HG03575 (cell line): ENCODE measurements at regions not wholly inside any gene's neighbourhood (a gene's known extent, or its start where the extent isn't known, plus 50 kb on each side); places are given as distances from the start of the nearest gene placed in this dataset.
"Not testable (repeated sequence)": the region's sequence is repeated elsewhere in the genome, so short reads cannot be mapped to it uniquely, and the experiment has no call there.

Experiments
- ATAC-seq: cut with Tn5 transposase; IDR thresholded peaks from one replicate; pipeline ENCODE4 v1.9.1; 2021; ENCODE audit not compliant: unreplicated experiment, insufficient number of reproducible peaks, low FRiP score; ENCODE audit errors: extremely low read depth

DNA sequence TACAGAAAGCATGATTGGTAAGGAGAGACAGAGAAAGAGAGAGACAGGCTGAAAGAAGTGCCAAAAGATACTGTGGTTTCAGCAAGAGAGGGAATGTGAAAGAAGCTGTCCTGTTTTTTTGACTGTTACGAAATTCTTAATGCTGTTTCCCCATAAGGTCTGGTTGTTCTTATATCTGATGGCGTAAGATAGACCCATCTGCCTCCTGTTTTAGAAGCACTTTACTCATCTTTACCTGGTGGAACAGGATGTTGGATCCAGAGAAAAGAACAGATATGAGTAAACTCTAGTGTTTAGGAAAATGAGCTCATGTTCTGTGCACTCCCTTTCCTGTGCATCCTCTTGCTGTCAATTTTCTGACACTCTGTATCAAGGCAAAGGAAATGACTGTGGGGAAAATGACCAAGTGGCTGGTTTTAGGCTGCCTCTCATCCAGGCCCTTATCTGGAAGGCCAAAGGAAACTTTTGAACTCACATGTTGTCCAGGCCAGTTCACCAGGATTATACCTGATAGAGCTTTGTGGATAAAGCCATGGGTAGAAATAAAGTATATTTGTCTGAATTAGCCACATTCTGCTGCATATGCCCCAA, 311.7 kb upstream of the HTR2C start:
- no peak for ATAC-seq

DNA sequence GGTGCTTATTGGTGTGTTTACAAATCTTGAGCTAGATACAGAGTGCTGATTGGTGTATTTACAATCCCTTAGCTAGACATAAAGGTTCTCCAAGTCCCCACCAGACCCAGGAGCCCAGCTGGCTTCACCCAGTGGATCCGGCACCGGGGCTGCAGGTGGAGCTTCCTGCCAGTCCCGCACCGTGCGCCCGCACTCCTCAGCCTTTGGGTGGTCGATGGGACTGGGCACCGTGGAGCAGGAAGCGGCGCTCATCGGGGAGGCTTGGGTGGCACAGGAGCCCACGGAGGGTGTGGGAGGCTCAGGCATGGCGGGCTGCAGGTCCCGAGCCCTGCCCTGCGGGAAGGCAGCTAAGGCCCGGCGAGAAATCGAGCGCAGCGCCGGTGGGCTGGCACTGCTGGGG, 313.5 kb upstream of the HTR2C start:
- ATAC-seq: not testable (repeated sequence)

DNA sequence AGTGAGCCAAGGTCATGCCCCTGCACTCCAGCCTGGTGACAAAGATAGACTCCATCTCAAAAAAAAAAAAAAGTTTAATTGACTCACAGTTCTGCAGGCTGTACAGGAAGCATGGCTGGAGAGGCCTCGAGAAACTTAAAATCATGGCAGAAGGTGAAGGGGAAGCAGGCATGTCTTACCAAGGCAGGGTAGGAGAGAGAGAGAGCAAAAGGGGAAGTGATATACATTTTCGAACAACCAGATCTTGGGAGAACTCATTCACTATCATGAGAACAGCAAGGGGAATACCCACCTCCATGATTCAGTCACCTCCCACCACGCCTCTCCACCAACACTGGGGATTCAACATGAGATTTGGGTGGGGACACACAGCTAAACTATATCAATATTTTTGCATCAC, 315.2 kb upstream of the HTR2C start:
- ATAC-seq: no peak

DNA sequence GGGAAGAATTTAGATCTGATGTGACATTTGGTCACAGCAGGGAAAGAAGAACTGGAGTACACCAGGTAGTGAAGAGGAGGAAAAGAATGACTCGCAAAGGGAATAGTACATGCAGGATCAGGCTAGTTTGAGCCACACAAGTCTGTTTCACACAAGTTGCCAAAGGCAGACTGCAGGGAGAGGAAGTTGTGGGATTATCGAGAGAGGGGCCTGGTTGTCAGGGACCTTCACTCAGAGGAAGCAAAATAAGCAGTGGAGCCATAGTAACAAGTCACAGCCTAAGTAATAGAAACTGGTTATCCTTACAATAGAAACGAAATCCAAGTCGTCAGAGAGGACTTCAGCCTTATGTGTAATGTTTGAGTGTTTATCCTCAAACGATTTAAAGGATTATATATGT, 316.7 kb upstream of the HTR2C start:
- no peak for ATAC-seq

DNA sequence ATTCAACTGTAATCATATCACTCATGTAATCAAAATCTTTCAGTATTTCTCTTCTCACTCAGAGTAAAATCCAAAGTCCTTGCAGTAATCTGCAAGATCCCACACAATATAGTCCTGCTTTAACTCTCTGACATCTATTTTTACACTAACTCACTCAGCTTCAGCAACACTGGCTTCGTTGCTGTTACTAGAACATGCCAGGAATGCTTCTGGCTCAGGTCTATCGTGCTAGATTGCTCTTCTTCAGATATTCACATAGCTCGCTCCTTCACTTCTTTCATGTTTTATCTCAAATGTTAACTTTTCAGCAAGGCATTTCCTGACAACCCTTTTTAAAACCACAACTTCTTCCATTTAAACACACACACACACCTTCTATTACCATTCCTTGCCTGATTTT, 331.7 kb upstream of the HTR2C start:
- ATAC-seq: no peak

DNA sequence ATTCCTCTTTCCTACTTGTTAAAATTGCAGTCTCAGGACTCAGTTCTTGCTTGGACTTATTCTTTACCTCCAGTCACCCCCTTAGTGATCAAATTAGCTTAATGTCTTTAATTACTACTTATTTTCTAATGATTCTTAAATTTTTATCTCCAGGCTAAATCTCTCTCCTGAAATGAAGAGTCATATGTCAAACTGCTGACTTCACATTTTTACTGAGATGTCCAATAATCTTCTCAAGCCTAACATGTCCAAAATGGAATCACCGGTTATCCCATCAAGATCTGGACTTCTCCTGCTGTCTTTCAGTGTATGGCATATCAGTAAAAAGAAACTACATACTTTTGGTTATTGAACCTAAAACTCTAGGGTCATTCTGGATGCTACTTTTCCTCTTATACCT, 332.3 kb upstream of the HTR2C start:
- ATAC-seq: no peak

DNA sequence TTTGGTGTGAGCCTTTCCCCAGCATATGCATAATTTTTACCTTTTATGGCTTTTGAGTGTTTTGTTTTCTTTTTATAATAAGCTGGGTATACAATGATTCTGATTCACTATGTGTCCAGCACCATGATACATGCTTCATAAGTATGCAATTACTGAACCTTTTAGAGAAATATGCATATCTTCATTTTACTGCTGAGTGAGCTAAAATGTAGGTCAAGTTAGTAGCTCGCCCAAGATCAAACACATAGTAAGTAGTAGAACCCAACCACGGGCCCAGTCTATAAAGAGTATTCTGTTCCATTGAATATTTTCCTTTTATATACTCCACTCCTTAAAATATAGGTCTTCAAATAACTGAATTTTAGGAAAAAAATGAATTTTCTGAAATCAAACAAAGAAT, 362.4 kb upstream of the HTR2C start:
- no peak for ATAC-seq

DNA sequence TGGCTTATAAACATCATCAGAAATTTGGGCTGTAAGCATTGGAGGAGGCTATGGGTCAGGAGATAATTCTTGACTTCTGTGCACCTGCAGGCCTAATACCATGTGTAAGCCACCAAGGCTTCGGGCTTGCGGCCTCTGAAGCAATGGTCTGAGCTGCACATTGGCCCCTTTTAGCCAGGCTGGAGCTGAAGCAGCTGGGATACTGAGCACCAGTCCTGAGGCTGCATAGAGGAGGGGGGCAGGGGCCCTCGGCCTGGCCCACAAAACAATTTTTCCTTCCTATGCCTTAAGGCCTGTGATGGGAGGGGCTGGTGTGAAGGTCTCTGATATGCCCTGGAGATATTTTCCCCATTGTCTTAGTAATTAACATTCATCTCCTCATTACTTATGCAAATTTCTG, 373.0 kb upstream of the HTR2C start:
- no peak for ATAC-seq

DNA sequence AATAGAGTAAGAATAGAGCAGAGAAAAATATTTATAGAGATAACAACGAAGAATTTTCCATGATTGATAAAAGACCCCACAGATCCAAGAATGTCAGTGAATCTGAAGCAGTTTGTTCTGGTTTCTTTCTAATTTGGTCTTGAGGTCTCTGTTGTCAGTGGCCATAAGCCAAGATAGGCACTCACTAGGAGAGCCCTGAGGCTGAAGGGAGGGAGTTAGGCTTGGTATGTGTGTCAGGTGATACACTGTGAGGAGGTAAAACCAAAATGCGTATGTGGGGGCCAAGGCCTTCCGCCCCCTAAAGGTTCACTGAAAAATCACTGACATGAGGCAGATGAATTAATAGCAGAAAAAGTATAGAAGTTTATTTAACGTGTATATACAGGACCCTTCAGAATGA, 382.3 kb upstream of the HTR2C start:
- ATAC-seq: no peak

DNA sequence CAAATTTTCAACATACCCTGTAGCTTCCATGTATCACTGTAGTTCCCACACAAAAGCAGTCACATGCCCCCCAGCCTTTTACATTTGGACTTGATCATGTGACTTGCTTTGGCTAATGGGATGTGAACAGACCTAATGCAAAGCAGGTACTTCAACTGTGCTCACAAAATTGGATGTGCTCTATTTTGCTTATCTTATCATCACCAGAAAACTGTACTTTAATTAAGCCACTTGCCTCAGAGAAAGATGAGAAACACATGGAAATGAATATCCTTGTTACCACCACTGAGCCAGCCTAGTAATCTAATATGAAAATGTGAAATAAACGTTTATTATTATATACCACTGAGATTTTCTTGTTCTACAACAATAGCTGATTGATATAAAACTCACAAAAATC, 402.7 kb upstream of the HTR2C start:
- no peak for ATAC-seq

DNA sequence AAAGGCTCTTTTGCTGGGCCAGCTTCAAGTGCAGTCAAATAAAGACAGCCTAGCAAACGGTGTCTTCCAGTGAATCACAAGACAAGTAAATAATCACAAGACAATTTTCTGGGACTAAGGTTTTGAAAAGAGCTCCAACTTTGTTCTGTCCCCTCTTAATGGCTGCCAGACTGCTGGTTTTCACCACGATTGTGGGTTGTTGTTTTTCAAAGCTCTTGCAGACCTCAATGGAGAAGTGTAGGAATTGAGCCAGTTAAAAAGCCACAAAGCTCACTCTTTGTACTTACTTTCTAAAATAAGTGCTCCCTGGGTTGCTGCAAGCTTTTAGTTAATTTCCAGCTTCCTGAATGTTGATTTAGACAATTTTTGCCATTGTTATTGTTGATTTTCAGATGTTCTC, 405.8 kb upstream of the HTR2C start:
- no peak for ATAC-seq

DNA sequence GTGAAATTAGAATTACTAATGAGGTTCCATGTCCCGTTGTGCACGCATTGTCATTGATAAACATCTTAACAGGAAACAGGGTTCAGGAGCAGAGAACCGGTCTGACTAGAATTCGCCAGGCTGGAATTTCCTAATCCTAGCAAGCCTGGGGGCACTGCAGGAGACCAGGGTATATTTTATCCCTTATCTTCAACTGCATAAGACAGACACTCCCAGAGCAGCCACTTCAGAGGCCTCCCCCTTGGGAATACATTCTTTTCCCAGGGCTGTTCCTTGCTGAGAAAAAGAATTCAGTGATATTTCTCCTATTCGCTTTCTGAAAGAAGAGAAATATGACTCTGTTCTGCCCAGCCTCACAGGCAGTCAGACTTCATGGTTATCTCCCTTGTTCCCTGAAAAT, 416.6 kb upstream of the HTR2C start:
- ATAC-seq: not testable (repeated sequence)

DNA sequence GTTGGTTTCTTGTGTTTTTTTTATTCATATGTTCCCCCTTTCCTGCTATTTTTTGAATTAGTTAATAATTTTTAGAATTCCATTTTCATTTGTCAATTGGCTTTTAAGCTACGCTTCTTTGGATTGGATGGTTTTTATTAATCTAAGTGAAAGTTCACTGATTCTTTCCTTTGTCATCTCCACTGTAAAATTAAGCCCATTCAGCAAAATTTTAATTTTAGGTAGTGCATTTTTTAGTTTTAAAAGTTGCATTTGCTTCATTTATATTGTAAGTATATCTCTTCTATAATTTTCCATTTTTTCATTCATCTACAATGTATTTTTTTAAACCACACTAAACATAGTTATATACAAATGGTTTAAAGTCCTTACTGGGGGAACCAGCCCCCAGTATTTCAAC, 417.3 kb upstream of the HTR2C start:
- ATAC-seq: no peak

DNA sequence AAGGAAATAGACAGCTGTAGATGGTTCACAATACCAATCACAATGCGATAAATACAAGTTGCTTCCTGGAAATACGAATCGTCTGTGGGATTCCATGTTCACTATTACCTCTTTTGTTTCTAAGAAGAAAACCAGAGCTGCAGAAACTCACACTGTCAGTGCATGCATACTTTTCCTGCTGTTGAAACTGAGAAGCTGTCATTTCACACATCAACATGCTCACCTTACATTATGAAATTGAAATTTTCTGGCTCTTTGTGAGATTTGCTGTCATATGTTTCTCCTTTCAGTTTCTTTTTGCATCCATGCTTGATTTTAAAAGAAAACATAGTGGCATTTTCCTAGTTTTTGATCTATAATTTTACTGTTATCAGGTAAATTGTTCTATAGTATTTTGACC, 418.3 kb upstream of the HTR2C start:
- no peak for ATAC-seq

DNA sequence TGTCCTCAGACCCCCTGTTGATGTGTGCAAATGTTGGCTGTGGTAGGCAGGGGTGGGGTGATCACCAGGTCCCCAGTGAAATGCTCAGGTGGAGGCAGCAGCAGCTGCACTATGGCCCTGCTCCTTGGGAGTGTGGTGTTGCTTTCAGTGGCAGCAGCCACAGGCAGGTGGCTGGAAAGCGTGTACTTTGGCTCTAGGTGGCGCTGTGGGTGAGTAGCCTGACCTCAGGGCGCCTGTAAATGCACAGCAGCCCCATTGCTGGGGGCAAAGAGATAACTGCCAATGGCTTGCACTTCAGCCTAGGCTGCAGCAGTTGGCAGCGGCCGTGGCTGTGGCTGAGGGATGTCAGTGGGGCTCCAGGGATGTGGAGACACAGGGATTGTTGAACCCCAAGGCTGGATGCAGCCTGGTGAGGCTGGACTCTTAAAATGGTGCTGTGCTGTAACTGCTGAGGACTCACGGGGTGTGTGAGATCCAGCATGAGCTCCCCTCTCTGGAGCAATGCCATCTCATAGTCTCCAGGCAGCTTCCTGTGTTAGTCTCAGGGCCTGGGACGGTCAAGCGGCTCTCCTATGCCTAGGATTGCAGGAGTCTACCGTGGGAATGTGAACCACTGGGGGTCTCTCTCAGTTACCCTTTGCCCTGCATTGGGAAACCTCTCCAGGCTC, 421.7 kb upstream of the HTR2C start:
- ATAC-seq: no peak

DNA sequence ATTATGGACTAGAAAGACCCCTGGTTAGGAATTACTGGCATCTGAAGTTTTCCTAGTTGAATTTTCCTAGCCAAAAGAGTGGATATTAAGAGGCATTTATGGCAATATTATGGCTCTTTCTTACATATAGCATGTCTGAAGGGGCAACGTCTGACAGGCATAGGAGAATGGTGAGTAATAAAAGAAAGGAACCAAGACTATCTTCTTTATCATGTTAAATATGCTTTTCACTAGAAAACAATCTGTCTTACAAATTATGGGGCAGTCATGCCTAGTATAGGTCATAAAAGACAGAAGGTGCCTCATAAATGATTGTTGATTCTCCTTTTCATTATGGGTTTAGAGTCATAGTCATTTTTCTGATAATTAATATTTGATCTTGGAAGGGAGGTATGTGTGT, 431.1 kb upstream of the HTR2C start:
- no peak for ATAC-seq

DNA sequence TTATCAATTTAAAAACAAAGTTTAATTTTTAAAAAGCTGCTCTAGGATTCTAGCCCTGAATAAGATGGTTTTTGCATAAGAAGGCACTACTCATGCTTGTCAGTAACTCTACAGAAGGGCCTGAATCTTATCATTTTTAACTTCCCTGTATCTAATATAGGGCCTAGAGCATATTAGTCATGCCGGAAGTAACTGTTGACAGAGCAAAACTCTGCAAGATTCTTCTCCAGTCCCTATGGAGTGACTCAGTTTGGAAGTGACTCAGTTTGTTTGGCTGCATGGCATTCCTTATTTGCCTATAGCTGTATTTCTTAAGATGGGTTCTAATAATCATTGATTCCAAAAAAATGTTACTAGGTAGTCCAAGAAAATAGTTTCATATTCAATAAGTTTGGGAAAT, 431.8 kb upstream of the HTR2C start:
- ATAC-seq: no peak

DNA sequence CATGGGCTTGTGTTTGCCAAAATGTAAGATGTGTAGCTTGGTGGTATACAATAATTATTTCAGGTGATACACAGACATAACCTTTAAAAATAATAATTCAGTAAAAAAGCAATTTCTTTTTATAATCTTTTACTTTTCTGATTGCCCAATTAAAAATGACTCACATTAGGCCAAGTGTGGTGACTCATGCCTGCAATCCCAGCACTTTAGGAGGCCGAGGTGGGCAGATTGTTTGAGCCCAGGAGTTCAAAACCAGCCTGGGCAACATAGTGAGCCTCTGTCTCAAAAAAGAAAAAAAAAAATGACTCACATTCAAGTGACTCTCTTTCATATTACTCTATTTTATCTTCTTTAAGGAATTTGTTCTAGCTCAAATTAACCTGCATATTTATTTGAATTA, 449.4 kb upstream of the HTR2C start:
- ATAC-seq: no peak

DNA sequence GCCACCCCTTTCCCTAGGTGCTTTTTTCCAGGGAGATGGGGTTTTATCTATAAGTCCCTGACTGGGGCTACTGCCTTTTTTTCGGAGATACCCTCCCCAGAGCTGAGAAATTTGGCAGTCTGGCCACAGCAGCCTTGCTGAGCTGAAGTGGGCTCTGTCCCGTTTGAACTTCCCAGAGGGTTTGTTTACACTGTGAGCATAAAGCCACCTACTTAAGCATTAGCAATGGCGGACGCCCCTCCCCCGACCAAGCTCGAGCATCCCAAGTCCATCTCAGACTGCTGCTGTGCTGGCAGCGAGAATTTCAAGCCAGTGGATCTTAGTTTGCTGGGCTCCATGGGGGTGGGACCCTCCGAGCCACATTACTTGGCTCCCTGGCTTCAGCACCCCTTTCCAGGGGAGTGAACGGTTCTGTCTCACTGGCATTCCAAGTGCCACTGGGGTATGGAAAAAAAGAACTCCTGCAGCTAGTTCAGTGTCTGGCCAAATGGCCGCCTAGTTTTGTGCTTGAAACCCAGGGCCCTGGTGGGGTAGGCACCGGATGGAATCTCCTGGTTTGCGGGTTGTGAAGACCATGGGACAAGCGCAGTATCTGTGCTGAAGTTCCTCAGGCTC, 456.4 kb upstream of the HTR2C start:
- no peak for ATAC-seq

DNA sequence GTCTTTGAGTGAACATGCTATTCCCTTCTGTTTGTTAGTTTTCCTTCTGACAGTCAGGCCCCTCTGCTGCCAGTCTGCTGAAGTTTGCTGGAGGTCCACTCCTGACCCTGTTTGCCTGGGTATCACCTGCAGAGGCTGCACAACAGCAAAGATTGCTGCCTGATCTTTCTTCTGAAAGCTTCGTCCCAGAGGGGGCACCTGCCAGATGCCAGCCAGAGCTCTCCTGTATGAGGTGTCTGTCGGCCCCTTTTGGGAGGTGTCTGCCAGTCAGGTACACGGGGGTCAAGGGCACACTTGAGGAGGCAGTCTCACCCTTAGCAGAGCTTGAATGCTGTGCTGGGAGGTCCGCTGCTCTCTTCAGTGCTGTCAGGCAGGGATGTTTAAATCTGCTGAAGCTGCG, 456.9 kb upstream of the HTR2C start:
- no peak for ATAC-seq

DNA sequence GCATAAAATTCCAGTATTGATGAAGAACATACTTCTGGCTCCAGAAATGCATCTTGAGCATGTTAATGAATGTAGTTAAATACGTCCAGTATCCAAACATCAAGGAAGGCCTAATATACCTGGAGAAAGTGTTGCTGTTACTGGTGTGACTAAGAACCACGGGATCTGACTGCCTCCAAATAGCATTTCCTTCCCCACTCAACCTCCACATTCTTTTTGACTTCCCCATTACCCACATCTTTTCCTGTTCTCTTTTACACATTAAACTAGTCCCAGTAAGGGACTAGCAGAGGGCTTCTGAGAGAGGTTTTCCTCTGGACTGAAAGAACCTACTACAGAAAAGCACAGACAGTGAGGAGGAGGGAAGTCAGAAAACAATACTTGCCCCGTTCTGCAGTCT, 482.8 kb upstream of the HTR2C start:
- ATAC-seq: no peak
